HG03575 (cell line): ENCODE measurements at regions not wholly inside any gene's neighbourhood (a gene's known extent, or its start where the extent isn't known, plus 50 kb on each side); places are given as distances from the start of the nearest gene placed in this dataset.
A peak's percentile ranks its signal among the peaks of the same experiment; 100 is the strongest.

Experiments used
- ATAC-seq: cut with Tn5 transposase; IDR thresholded peaks from one replicate; pipeline ENCODE4 v1.9.1; 2021; ENCODE audit not compliant: unreplicated experiment, insufficient number of reproducible peaks, low FRiP score; ENCODE audit errors: extremely low read depth

DNA sequence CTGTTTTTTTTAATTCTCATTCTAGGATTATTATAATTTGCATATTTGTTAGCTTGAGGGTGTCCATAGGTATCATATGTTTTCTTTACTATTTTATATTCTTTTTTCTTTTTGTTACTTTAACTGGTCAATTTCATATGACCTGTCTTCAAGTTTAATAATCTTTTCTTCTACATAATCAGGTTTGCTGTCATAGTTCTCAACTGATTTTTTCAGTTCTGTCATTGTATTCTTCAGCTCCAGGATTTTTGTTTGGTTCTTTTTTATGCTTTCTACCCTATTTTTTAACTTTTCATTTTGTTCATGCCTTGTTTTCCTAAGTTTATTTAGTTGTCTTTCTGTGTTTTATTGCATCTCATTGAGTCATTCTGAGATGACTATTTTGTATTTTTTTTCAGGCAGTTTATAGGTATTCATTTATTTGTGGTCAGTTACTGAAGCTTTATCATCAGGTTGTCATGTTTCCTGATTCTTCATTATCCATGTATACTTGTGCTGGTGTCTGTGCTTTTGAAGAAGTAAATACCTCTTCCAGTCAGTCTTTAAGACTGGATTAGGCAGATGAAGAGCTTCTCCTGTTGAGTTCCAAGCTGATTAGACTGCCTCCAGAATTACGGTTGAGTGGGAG is 220.3 kb upstream of the VEGFC start:
- no peak for ATAC-seq

DNA sequence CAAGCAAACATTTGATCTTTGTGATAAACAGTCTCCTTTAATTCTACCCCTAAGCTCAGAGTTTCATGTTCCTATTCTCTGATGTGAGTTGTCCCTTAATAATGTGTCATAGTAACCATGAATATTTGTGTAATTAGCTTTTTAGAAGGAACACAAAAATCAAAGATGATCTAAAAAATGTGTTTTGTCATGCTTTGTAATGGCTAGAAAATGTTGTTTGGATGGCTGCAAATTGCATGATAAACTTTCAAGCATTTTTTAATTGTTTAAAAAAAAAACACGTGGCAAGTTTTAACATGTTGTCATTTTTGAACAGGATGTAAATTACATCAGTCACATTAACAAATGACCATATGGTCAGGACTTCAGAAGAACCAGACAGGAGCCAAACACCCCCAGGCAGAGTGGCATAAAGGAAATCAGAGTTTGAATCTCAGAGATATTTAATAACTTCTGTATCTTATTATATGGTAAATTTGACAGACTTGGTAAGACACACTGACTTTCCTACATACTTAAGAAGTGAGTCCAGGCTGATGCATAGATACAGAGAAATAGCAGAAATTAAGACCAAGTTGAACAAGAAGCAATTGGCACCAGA is 223.9 kb upstream of the VEGFC start:
- no peak for ATAC-seq

DNA sequence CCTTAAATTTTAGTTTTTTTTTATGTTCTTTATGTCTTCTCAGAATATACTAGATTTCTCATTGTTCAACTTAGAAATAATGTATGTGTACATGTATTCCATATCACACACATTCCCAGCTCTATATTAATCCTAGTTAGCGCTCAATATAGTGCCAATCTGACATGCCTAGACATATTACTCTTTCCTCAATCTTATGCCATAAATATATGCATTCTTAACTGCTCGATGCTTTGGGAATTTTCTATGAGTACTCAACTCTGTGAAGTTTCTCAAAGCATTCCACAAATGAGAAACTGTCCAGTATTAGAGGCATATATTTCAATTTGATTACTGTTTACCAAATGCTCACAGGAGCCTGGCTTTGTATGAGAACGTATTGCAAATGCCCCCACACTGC is 231.2 kb upstream of the VEGFC start:
- no peak for ATAC-seq

DNA sequence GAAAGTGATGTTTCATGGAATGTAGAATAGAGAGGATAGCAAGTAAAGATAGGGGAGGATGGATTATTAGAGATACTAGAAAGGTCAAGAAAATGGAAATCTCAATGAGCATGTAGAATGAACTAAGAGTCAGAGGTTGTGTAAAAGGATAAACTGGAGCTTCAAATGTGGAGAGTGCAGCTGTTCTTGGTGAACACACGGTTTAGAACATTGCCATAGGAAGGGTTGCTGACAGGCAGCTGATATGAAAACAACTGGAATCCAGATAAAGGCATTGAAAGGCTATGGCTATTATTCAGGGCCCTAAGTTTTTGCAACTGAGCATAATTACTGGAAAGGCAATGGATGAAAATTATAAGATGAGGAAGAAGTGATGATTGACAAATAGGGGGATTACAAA is 239.6 kb upstream of the VEGFC start:
- no peak for ATAC-seq

DNA sequence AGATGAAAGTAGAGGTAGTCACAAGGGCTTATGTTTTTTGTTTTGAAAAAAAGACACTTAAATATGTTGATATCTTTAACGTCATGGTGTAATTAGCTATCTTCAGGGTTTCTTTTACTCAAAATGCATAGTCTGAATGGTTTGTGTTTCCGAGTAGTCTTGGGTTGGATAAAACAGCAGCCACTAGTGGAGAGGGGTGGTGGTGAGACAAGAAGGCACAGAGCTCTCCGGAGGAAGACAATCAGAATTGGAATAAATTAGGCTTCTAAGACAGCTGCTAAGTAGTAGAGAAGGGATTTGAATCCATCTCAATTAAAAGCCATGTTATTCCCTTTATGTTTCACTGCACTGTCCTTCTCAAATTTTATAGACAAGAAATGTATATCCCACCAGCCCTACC is 240.4 kb upstream of the VEGFC start:
- no peak for ATAC-seq

DNA sequence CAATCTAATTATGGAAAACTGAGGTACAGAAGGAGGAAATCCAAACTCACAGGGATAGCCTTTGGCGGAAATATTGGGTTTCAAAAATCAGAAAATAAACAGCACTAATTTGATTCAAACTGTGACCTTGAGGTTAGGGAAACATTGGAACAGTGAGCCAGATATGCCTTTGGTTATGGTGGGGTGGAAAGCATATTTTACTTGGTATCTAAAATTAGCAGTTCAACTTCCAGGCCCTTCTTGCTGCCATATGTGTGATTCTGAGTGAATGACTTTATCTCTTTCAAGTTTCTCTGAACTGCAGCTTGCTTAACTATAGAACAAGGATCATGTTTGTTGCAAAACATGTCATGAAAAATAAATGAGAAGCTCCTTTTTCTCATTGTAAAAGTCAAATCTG is 240.9 kb upstream of the VEGFC start:
- ATAC-seq = no peak

DNA sequence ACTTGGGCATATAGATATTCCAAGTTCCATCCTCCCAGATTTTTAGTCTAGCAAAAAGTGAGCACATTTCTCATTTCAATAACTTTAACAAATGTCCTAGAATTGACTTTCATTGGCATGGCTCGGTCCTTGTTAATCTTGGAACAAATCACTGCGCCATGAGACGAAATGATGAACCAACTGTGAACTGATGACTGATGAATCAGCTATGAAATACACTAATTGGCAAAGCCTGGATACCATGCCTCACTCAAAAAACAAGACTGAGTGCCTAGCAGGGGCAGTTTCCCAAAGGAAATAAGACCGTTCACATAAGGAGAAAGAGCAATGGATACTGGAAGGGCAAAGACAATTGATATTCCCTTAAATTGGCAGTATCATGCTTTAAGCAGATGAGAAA is 248.6 kb upstream of the VEGFC start:
- ATAC-seq = no peak

DNA sequence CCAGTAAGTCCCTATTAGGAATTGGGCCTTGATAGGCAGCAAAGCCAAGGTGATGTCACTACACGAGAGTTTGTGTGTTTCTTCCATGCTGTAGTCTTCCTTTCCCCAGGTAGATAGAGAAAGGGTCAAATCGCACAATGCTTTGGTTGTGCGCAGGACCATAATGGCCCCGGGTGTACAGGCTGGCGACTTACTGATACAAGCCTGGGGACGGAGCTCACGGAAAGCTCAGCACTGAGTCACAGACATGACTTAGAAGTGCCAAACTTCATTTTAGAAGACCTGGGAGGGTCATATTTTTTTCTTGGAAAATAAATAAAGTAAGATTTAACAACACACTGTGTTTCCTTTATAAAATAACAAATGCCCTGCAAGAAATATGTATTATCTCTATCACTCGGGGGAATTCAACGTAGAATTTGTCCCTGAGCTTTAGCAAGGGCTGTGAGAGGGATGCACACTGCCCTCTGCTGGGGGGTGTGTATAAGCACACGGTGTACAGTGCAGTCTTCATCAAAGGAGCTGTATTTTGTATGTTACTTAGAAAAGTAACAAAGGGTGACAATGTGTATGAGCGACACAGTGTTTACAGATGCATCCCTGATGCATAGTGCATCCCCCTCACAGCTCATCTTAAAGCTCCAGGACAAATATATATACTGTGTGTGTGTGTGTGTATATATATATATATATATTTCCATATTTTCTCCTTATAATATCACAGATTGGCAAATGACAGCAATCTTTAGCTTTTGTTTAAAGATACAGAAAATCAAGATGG is 254.5 kb upstream of the VEGFC start:
- peak; percentile 60 for ATAC-seq

DNA sequence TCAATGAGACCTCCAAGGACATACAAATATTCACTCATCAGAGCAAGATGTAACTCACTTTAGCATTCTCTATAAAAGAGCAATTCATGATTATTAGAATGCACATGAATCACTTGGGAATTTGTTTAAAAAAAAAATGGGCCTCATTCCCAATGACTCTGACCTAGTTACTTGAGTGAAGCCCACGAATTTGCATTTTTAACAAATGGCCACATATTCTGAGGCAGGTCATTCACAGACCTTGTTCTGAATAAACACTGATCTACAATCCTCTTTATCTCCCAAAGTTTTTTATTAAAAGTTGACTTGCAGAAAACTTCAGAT is 255.1 kb upstream of the VEGFC start:
- ATAC-seq = no peak

DNA sequence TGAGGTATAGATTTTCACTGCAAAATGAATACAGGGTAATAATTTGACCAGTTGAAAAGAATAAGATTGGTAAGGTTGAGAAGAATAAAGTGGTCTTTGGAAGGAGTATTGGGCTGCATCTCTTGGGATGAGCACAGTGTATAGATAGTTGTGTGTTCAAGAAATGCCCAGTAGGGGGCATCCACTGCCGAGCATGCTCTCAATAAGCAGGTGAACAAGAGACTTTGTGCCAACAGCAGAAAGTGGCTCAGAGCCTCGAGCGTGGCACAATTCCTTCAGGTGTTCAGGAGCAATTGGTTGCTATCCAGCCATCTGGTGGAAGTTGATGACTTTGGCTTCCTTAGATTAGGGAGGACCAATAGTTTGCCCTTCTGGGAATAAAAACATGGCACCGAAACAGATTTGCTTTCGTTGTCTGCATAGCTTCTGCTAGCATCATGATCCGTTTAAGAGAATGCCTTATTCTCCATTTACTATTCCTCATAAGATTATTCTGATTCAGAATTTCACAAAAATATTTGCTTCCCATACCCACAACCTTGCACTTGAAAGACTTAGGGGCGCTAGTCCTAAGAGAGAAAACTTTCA is 258.1 kb upstream of the NEIL3 start:
- peak; percentile 79 for ATAC-seq

DNA sequence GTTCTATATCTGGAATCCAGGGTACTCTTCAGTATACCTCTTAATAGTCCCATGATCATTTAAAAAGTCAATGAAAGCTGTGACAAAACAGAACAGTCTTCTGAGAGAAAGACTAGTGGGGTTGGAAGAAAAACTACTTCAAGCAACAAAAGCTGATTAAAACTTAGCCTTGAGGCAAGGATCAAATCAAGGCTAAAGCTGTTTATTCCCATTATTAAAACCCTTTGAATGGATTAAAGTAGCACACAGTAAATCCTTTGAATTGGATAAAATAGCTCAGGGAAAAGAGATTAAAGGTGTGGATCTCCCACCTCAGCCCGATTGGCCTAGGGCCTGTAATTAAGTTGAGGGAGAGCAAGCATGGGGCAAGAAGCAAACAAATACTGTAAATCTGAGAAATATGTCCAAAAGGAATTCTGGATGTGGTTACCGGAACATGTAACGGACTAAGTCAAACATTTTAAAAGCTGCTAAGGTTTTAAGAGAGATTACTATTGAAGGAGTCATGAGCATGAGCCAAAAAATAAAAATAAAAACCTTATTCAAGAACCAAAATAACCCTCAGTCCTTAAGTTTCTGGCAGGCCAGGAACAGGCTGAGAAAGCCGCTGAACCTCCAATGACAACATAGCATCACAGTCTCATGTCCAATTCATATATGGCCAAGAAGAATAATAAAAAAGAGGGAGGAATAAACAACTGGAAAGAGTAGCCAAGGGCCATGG is 257.3 kb upstream of the NEIL3 start:
- no peak for ATAC-seq

DNA sequence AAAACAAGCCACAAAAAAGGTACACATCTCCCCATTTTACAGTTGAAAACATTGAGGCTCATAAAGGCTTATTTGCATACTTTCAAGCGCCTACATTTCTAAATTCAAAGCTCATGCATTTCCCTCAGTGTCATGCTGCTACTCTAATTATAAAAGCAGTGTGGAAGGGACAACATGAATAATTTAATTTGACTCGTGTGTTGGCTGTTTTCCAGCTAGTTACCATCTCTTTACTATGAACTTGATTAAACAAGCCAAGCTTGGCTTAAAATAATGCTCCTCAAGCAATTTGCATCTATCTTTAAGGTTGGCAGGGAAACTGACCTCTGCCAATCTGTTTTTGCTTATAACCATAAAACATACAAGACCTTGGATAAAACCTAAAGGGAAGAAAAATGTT is 252.5 kb upstream of the NEIL3 start:
- ATAC-seq = no peak

DNA sequence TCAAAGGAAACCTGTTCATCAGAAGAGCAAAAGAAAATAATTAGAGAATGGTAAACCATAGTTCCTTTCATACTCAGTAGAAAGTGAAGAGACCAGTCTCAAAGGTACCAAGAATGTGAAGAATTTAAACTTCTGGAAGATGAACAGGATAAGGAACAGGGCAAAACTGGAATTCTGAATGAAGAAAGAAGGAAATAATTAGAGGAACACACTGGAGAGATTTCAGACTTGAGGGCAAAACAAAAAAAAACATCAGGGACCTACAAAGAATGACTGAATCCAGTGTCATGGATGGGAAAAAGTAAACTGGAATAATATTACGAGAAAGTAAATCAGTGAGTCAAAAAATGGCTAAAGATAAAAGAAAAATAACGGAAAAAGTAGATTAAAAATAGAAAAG is 245.6 kb upstream of the NEIL3 start:
- no peak for ATAC-seq

DNA sequence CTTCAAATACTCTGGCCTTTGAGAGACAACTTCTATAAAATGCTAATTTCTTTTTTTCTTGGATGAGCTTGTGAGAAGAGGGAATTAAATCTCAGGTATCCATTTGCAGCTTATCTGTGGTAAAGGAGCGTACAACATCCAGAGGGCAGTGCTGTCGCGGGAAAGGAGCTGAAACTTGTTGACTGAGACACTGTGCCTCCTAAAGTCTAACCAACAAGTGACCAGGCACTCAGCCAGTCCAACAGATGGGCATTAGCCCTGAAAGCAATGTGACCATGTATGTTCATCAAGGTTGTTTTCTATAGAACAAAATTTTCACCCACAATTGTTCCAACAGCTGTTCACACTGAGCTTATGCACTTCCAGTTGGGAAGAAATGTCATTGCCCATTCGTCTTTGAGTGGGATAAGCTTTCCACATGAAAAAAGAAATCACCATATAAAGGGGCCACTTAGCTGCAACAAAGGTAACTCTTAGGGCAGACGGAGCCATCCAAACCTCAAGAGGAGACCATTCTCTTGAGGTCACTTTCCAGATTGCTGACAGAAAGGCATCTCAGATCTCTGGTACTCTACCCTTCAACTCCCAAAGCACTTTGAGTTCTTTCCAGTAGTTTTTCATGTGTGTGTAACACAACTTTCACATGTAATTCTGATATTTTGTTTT is 244.8 kb upstream of the NEIL3 start:
- ATAC-seq = no peak

DNA sequence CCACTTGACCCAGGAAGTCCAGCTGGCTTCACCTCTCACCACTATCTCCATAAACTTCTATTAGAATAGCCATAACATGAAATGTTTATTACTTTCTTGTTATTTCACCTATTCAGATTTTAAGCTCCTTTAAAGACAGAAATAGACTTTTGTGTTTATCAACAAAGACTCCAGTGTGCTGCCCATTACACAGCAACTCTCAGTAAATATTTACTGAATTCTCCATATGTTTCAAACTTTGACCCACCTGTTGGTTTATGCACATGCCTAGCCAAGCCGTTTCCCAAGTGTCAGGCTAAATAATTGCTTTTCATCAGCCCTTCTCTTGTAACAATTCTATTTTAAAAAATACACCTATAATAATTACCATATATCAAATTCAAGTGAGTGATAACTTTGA is 242.9 kb upstream of the NEIL3 start:
- ATAC-seq = no peak

DNA sequence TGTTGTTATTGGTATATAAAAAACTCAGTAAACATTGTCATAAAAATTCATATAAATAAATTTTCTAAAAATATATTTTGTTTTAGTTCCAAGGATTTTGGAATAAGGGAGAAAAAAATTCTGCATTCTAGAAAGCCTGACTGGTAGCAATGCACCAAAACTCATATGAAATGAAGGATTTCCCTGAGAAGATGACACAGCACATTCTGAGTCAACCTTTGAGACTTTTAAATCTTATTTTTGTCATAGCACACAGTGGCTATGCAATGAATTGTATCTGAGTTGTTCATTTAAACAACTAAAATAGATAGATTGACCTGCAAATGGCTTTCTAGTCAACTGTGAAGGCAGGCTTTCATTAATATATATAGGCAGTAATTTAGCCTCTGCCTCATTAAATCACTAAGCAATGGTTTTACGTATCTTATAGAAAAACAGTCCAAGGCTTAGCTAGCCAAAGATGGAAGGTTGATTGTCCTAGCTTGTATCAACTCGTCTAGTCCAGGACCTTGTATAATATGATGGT is 239.1 kb upstream of the NEIL3 start:
- no peak for ATAC-seq

DNA sequence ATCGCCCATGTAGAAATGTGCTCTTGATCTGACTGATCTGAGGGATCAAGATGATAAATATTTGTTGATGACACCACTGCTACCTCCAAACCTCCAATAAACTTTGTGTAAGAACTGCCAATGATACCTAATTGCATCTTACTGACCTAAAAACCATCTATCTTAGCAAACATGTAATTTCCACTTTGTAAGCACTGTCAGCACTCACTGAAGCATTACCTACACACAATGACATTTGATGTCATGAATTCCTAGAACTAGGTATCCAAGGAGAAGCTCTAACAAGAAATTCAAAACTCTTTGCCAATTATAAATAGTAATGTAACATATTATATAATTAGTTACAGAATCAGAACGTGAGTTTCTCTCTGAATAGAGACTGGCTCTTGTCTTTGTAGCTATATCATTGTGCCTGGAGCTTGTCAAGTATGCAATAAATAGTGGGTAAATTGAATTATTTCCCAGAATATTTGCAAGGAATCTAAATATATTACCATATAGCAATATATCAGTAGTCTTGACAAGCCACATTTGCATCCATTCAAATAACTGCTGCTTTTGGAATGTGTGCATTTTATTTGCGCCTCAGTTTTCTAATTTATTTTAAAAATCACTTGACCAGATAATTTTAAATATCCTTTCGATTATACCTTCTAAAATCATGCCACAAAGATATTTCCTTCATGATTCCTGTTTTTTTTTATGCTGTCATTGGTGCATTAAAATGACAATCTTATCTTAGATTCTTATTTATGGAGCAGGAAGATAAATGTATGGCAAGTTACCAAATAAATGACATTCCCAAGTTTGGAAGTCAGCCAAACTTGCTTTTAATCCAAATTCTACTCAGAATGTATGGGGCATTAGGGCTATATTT is 232.3 kb upstream of the NEIL3 start:
- no peak for ATAC-seq

DNA sequence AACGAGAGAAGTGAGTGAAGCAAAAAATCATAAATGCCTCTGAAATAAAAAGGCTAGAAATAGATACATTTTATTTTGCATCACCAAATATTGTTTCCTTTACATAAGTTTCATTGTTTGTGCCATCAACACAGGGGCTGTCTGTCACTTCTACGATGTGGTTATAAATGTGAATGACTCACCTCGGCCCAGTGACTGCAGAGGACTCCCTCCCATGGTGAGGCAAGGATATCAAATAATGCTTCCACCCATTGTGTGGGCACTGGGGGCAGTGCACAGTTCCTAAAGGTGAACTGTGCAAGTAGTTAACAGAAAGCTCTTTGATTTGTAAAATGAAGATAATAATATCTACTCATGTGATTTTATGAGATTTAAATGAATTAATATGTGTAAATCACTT is 230.3 kb upstream of the NEIL3 start:
- ATAC-seq = no peak
